HL-60 (cell line): ENCODE measurements at regions not wholly inside any gene's neighbourhood (a gene's known extent, or its start where the extent isn't known, plus 50 kb on each side); places are given as distances from the start of the nearest gene placed in this dataset.

Source experiments
- CTCF ChIP-seq: IDR thresholded peaks from one replicate; pipeline ENCODE4 v1.5.1; 2011; ENCODE audit warnings: low read length, control low read depth, inconsistent platforms; ENCODE audit not compliant: insufficient read depth
- GABPA ChIP-seq: IDR thresholded peaks from 2 replicates; pipeline ENCODE4 v1.6.1; 2012; ENCODE audit warnings: low read depth
- POLR2AphosphoS5 ChIP-seq: IDR thresholded peaks from 2 replicates; pipeline ENCODE4 v1.6.1; 2012; ENCODE audit warnings: low read depth
- SPI1 ChIP-seq: IDR thresholded peaks from 2 replicates; pipeline ENCODE4 v1.6.1; 2012; ENCODE audit warnings: low read depth, mild to moderate bottlenecking, borderline replicate concordance

GRCh38 chr18:70641156-70641775, 352.4 kb downstream of the SOCS6 start:
- TF ChIP-seq POLR2AphosphoS5 = no peak
- no peak for TF ChIP-seq GABPA
- no peak for TF ChIP-seq CTCF
- TF ChIP-seq SPI1 = no peak
